ENCODE measurements at regions not wholly inside any gene's neighbourhood (a gene's known extent, or its start where the extent isn't known, plus 50 kb on each side); places are given as distances from the start of the nearest gene placed in this dataset.

GRCh38 chrX:97841544-97842179 is 958.0 kb downstream of the RPA4 start:
- TF ChIP-seq POLR2AphosphoS5 (IDR thresholded peaks at IDR 0.05; ENCODE audit: low read depth, low read length) (no peak), CTCF (IDR thresholded peaks at IDR 0.05) (no peak), SIN3A (IDR thresholded peaks at IDR 0.05; ENCODE audit: borderline replicate concordance, insufficient read depth, low read depth, low read length) (no peak), TCF7L2 (IDR thresholded peaks at IDR 0.05; ENCODE audit: low read depth, low read length) (no peak), REST (IDR thresholded peaks at IDR 0.05; ENCODE audit: insufficient read depth in 1 of 2, low read depth in 2 of 2, low read length in 1 of 2) (no peak)
